ENCODE measurements at regions not wholly inside any gene's neighbourhood (a gene's known extent, or its start where the extent isn't known, plus 50 kb on each side); places are given as distances from the start of the nearest gene placed in this dataset.

GRCh38 chr5:123763201-123763600 is 251.2 kb downstream of the CSNK1G3 start:
- no peak for DNase-seq (ENCODE audit: low read depth)

- no peak for DNase-seq (ENCODE audit: low read depth)
Measured at GRCh38 chr5:123756816-123757215, 244.8 kb downstream of the CSNK1G3 start.

GRCh38 chr5:123756318-123756665 is 244.3 kb downstream of the CSNK1G3 start:
- no peak for DNase-seq (ENCODE audit: low read depth)

GRCh38 chr5:123755653-123756317 is 243.8 kb downstream of the CSNK1G3 start:
- peak; percentile 85 for DNase-seq (ENCODE audit: low read depth)

- peak; percentile 35 for DNase-seq (ENCODE audit: low read depth)
Measured at GRCh38 chr5:123754908-123755307, 242.9 kb downstream of the CSNK1G3 start.

GRCh38 chr5:123753937-123754891 is 242.2 kb downstream of the CSNK1G3 start:
- DNase-seq (ENCODE audit: low read depth), result peak; percentile 70

- no peak for DNase-seq (ENCODE audit: low read depth)
Measured at GRCh38 chr5:123753180-123753936, 241.4 kb downstream of the CSNK1G3 start.

- DNase-seq (ENCODE audit: low read depth), result peak; percentile 94
Measured at GRCh38 chr5:123752552-123753179, 240.7 kb downstream of the CSNK1G3 start.

GRCh38 chr5:123751670-123752069 is 239.7 kb downstream of the CSNK1G3 start:
- no peak for DNase-seq (ENCODE audit: low read depth)

- DNase-seq (ENCODE audit: low read depth), result no peak
Measured at GRCh38 chr5:123748239-123748638, 236.3 kb downstream of the CSNK1G3 start.

GRCh38 chr5:123746683-123747360 is 234.8 kb downstream of the CSNK1G3 start:
- no peak for DNase-seq (ENCODE audit: low read depth)

- DNase-seq (ENCODE audit: low read depth), result no peak
Measured at GRCh38 chr5:123743990-123744583, 232.1 kb downstream of the CSNK1G3 start.

- DNase-seq (ENCODE audit: low read depth), result no peak
Measured at GRCh38 chr5:123735384-123735783, 223.4 kb downstream of the CSNK1G3 start.

- DNase-seq (ENCODE audit: low read depth), result no peak
Measured at GRCh38 chr5:123732257-123732656, 220.3 kb downstream of the CSNK1G3 start.

GRCh38 chr5:123722451-123722850 is 210.5 kb downstream of the CSNK1G3 start:
- DNase-seq (ENCODE audit: low read depth), result peak; percentile 33

- no peak for DNase-seq (ENCODE audit: low read depth)
Measured at GRCh38 chr5:123721675-123722276, 209.8 kb downstream of the CSNK1G3 start.

- peak; percentile 56 for DNase-seq (ENCODE audit: low read depth)
Measured at GRCh38 chr5:123720955-123721354, 209.0 kb downstream of the CSNK1G3 start.

- no peak for DNase-seq (ENCODE audit: low read depth)
Measured at GRCh38 chr5:123720339-123720738, 208.4 kb downstream of the CSNK1G3 start.

GRCh38 chr5:123719004-123719403 is 207.0 kb downstream of the CSNK1G3 start:
- DNase-seq (ENCODE audit: low read depth), result no peak

- DNase-seq (ENCODE audit: low read depth), result no peak
Measured at GRCh38 chr5:123718238-123718637, 206.3 kb downstream of the CSNK1G3 start.

GRCh38 chr5:123717139-123717538 is 205.2 kb downstream of the CSNK1G3 start:
- peak; percentile 88 for DNase-seq (ENCODE audit: low read depth)

All from amniotic epithelial cell (primary cell).